SK-N-MC (cell line): ENCODE measurements at regions not wholly inside any gene's neighbourhood (a gene's known extent, or its start where the extent isn't known, plus 50 kb on each side); places are given as distances from the start of the nearest gene placed in this dataset.

Experiments
- EZH2 ChIP-seq: fragments of 200-600 bp; sonication (generic); IDR thresholded peaks from one replicate; pipeline ENCODE4 v1.6.1; 2017; ENCODE audit warnings: antibody characterized with exemption
- FOXP2 ChIP-seq: optimal IDR thresholded peaks from 2 replicates; pipeline ENCODE3; 2011; ENCODE audit warnings: mild to moderate bottlenecking, moderate library complexity; ENCODE audit not compliant: insufficient read depth; ENCODE audit errors: extremely low read length, control extremely low read depth
- POLR2AphosphoS5 ChIP-seq: IDR thresholded peaks from 2 replicates; pipeline ENCODE4 v1.6.1; 2012; ENCODE audit warnings: mild to moderate bottlenecking, low read depth, low read length, borderline replicate concordance

- TF ChIP-seq EZH2 (no peak), POLR2AphosphoS5 (no peak), FOXP2 (no peak)
These were observed 250.4 kb upstream of the DSEL start for GRCh38 chr18:67766930-67767329.
